ENCODE measurements at regions not wholly inside any gene's neighbourhood (a gene's known extent, or its start where the extent isn't known, plus 50 kb on each side); places are given as distances from the start of the nearest gene placed in this dataset.
"Not testable (repeated sequence)": the region's sequence is repeated elsewhere in the genome, so short reads cannot be mapped to it uniquely, and the experiment has no call there.

- not testable (repeated sequence) for TF ChIP-seq CTCF (IDR thresholded peaks at IDR 0.05; ENCODE audit: low read depth, low read length, missing input control); GABPA (IDR thresholded peaks at IDR 0.05 in 1 of 2, conservative IDR thresholded peaks at IDR 0.05 in 1 of 2); MAX (IDR thresholded peaks at IDR 0.05); SP1 (IDR thresholded peaks at IDR 0.05); ATF3 (IDR thresholded peaks at IDR 0.05); ZBTB33 (IDR thresholded peaks at IDR 0.05); YY1 (IDR thresholded peaks at IDR 0.05); REST (IDR thresholded peaks at IDR 0.05); NR2F2 (IDR thresholded peaks at IDR 0.05); EGR1 (IDR thresholded peaks at IDR 0.05; ENCODE audit: low read depth in 2 of 2); JUND (IDR thresholded peaks at IDR 0.05); TAF1 (conservative IDR thresholded peaks at IDR 0.05); RAD21 (IDR thresholded peaks at IDR 0.05)
These were observed 342.0 kb downstream of the CNTNAP3B start for GRCh38 chr9:41787270-41787669.
